SKM-1 (cell line): ENCODE measurements at regions not wholly inside any gene's neighbourhood (a gene's known extent, or its start where the extent isn't known, plus 50 kb on each side); places are given as distances from the start of the nearest gene placed in this dataset.
"Not testable (repeated sequence)": the region's sequence is repeated elsewhere in the genome, so short reads cannot be mapped to it uniquely, and the experiment has no call there.

Experiments
- DNase-seq: peaks from one replicate; lab custom pipeline; 2025; ENCODE audit not compliant: unreplicated experiment; lab: John Stamatoyannopoulos, UW

DNA sequence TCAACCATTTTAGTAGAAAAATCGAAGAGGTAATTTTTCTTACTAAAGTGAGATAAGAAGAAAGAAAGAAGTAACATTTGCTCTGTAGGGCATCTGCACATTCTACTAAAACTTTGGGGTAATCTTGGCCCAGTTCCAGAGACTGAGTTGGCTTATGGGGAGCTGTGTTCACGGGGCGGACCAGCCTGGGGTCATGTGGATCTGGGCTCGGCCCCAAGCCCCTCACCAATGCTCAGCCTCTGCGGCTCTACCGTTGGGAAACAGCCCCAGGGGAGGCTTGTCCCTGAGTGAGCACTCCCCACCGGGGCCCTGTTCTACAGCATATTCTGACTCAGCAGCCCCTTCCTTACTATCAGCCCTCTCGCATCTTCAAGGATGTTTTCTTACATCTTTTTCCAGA, 132.3 kb downstream of the RTP5 start:
- DNase-seq, result no peak

DNA sequence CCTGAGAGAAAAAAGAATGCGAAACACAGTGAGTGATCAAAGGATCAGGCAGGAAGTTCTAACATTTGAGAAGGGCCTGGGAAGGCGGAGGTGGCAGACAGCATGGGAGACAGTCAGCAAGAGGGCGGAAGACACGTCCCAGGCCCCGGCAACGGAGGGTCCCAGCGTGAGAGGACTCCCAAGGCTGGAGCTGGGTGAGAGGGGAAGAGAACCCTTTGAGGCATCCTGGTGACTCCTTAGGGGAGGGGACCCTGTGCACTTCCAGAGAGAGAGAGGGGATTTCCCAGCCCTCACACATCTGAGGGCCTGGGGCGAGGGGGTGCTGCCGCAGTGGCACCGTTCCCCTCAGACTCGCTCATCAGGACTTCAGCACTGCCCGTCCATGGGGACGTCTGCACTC, 133.4 kb downstream of the RTP5 start:
- DNase-seq, result no peak

DNA sequence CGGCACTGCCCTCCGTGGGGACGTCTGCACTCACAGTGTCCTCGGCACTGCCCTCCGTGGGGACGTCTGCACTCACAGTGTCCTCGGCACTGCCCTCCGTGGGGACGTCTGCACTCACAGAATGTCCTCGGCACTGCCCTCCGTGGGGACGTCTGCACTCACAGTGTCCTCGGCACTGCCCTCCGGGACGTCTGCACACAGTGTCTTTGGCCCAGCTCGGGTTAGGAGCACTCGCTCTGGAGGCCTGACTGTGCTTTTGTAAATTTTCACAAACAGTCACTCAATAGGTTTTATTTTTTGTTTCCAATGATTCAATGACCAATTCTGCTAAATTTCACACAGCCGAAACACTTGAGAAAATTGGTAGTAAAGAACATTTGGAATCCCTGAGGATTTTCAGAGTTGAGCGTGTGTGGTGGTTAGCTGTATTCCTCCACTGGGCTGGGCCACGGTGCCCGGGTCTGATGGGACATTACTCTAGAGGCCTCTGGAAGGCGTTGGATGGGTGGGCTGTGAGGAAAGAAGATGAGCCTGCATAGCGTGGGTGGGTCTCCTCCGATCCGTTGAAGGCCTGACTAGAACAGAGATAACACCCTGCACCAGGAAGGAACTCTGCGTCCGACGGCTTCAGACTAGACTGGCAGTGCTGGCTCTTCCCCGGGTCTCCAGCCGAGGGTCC, 134.8 kb downstream of the RTP5 start:
- DNase-seq, result no peak

DNA sequence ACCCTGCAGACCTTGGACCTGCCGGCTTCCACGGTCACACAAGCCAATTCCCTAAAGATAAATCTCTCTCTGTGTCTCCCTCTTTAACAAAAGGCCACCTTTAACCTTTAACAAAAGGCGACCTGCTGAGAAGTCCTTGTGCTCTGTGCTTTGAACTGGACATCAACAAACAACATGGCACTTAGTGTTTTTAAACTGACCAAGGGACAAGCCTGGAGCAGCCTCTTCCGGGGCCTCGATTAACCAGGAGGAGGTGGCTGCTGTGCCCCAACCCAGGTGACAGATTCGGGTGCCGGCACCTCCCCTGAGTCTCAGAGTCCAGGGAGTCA, 135.3 kb downstream of the RTP5 start:
- no peak for DNase-seq

DNA sequence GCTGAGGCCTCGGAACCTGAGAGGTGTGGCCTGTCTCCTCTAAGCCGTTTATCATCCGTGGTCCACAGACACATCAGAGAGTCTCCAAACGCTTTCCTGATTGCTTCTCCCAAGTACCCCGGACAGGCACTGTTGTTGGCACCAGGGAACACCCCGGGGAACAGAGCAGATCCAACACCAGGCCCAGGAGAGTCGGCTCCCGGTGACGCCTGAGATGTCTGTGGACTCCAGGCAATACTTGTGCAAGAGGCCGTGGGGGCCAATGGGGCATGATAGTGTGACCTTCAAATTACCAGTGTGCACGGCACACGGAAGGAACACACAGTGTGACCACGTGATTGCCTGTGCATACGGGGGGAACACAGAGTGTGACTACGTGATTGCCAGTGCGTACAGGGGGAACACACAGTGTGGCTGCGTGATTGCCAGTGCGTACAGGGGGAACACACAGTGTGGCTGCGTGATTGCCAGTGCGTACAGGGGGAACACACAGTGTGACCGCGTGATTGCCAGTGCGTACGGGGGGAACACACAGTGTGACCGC, 136.6 kb downstream of the RTP5 start:
- DNase-seq, result not testable (repeated sequence)

DNA sequence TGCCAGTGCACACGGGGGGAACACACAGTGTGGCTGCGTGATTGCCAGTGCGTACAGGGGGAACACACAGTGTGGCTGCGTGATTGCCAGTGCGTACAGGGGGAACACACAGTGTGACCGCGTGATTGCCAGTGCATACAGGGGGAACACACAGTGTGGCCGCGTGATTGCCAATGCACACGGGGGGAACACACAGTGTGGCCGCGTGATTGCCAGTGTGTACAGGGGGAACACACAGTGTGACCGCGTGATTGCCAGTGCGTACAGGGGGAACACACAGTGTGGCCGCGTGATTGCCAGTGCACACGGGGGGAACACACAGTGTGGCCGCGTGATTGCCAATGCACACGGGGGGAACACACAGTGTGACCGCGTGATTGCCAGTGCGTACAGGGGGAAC, 139.4 kb downstream of the RTP5 start:
- not testable (repeated sequence) for DNase-seq

DNA sequence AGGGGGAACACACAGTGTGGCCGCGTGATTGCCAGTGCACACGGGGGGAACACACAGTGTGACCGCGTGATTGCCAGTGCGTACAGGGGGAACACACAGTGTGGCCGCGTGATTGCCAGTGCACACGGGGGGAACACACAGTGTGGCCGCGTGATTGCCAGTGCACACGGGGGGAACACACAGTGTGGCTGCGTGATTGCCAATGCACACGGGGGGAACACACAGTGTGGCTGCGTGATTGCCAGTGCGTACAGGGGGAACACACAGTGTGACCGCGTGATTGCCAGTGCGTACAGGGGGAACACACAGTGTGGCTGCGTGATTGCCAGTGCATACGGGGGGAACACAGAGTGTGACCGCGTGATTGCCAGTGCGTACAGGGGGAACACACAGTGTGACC, 140.3 kb downstream of the RTP5 start:
- DNase-seq, result not testable (repeated sequence)

DNA sequence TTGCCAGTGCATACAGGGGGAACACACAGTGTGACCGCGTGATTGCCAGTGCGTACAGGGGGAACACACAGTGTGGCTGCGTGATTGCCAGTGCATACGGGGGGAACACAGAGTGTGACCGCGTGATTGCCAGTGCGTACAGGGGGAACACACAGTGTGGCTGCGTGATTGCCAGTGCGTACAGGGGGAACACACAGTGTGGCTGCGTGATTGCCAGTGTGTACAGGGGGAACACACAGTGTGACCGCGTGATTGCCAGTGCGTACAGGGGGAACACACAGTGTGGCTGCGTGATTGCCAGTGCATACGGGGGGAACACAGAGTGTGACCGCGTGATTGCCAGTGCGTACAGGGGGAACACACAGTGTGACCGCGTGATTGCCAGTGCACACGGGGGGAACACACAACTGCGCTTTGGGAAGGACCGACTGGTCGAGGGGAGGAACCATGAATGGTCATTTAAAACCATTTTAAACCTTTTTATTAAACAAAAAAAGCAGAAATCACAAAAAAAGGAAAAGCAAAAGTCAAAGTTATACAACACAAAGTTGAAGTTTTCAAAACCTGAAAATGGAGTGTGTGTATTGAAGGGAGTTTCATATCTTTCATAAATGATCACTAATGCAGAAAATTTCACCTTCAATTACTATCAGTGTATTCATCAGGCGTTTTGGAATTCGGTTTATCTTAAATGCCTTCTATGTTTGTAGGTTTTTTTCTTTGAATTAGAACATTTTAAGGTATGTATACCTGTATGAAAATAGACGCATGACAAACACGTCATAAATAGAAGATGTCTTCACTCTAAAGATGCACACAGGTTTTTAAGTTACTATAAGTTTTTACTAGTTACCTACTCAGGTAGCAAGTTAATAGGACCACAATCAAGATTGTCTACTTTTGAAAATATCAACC, 141.0 kb downstream of the RTP5 start:
- not testable (repeated sequence) for DNase-seq

DNA sequence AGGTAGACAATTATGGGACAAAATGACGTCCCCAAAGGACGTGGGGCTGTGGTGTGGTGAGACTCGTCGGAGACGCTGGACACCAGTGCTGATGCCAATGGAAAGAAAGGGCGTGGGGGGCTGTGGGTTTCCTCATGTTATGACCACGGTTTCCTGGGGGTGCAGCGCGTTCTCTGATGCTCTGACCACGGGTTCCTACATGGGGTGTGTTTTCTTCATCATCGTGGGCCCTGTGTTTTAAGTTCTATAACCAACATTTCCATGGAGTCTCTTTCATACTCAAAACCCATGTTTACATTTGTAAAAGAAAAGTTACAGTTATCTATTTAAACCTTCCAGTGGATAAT, 141.6 kb downstream of the RTP5 start:
- no peak for DNase-seq

DNA sequence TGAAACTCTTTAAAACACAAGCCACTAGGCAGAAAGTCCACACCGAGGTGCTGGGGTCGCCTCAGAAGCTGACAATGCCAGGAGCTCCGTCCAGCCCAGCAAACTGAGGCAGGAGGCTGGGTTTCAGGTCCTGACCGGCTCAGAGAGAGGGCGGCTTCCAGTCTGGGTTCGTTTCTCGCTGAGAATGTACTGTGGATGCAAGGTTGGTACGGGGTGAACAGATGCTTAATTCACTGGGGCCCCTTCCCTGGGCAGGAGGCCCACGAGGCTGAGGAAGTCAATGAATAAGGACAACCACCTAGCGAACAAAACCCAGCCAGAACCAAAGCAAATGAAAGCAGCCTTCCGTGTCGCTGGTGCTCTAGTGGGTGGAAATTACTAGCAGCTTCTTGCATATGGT, 142.0 kb downstream of the RTP5 start:
- no peak for DNase-seq

DNA sequence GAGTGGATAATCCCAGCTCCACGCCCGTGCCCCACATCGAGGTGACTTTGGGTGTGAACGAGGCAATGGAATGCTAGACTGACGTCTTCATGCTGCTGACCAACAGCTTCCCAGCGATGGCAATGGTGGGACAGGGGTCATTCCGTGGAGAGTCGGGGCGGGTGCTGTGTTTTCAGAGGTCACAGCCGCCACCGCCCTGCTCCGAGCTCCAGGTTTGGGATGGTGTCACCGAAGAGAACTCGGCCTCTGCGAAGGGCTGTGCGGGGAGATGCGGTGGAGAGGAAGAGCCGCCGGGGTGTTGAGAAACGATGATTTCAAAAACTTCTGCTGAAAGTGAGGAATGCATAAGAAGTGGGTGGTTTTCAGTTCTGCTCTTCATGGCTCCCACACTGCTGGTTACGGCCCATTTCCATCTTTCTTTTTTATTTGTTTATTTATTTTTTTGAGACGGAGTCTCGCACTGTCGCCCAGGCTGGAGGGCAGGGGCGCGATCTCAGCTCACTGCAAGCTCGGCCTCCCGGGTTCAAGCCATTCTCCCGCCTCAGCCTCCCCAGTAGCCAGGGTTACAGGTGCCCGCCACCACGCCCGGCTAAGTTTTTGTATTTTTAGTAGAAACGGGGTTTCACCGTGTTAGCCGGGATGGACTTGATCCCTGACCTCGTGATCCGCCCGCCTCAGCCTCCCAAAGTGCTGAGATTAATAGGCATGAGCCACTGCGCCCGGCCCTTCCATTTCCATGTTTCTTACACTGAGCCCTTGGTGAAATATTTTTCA, 142.6 kb downstream of the RTP5 start:
- DNase-seq, result no peak

DNA sequence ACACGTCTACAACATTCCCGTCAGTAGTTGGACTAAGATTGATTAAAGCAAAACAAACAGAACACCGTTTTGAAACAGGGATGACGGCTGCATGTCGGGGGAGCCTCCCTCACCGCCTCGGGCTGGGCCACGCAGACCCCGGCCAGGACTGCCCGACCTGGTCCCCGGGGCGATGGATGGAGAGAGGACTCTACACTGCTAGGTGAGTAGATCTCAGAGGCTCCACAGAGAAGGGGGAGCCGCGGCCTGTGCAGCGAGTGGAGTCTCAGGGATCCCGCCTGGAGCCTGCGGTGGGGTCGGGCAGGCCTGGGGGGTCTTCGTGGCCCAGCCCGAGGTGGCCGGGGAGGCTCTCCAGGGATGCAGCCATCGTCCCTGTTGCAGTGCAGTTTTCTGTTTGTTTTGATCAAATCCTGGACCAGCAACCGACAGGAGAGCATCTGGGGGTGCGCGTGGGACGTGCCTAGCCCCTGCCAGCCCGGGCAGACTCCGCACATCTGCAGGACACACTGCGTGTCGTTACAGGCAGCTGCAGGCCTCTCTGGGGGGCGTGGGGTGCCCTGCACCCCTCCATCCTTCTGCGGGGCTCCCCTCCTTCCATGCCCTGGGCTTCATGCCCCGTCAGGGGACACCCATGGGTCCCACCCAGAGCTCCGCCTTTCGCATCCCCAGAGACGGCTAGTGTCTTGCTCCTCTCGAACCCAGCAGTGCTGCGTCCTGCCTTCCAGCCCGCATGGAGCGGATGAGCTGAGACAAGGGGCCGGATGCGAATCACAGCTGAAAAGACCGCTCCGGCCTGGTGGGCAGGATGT, 143.6 kb downstream of the RTP5 start:
- DNase-seq, result no peak

DNA sequence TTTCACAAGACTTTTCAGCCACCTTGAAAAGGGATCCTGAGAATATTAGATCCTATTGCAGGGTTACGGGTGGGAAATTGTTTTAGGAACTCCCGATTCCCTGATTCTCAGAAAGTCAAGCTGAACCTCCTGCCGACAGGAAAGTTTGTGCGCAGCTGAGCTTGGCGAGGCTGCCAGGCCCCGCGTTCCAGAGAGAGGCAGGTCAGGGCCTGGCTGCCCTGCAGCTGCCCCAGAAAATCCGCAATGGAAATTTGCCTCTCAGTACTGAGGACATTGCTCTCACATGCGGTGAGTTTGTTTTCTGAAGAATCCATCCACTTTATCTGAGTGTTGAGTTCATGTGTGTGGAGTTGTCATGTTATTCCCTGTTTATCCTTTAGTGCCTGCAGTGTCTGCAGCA, 144.2 kb downstream of the RTP5 start:
- no peak for DNase-seq

DNA sequence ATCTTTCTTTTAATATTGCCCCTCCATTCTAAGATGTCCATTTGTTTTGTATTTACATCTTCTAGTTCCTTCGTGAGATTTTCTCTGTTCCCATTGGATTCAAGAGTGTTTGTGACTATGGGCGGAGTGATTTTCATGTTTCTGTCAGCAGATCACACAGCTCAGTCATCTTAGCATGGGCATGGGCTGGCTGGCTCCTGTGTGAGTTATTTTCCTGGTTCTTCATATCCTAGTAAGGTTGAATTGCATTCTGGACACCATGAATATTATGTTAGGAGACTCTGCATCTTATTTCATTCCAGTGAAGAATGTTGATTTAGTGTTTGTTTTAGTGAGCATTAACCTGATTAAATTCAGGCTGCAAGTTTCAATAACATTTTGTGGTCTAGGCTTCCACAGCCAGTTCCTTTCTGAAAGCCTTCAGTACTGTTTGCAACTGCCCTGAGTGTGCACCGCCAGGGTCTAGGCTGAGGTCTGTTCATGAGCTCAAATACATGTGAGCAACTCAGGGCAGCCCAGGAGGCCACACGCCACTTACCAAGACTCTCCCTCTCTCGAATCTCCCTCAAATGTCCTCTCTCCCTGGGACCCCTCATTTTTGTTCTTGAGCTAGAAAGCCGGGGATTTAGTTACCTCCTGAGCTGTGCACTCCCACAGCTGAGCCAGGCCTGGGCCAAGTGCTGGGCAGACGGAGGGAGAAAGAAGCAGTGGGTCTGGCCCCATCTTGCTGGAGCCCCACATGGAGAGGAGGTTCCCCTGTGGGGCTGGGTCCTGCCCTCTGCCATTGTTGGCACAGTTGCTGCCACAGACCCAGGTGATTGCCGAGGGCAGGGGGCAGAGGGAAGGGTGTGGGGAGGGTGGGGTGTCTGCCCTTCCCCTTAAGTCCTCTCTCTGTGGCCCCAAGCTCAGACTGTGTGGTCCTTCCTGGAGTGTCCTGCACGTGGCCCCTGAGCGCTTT, 145.9 kb downstream of the RTP5 start:
- DNase-seq, result no peak

DNA sequence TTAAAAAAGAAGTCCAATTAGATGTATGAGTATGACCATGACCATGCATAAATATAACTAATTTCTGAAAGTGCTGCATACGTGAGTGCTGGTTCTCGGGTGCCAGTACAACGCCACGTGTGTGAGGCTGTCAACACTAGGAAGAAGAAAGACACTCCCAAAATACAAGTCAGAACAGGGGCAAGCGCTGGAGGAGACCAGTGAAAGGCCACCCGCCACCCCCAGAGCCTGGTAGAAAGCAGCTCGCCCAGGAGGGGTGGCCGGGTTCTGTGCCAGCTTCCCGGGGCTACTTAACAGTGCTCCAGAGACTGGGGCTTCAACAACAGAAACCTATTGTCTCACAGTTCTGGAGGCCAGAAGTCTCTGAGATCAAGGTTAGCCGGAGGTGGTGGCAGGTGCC, 147.6 kb downstream of the RTP5 start:
- DNase-seq, result no peak

DNA sequence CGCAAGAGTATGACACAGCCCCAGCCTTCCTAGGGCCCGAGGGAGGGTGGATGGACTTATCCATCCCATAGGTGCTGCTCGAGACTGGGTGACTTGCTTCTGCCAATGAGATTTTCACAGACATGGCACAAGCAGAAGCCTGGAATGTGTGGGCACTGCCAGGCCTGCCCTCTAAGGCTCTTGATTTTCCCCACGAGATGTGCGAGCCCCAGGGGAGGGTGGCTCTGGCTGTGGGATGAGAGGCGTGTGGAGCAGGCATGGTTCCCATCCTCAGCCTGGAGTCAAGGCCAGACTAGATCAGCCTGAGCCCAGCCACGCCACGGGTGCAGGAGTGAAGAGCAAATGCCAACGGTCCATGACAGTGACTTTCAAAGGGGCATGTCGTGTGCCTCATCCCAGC, 148.9 kb downstream of the RTP5 start:
- DNase-seq, result not testable (repeated sequence)

DNA sequence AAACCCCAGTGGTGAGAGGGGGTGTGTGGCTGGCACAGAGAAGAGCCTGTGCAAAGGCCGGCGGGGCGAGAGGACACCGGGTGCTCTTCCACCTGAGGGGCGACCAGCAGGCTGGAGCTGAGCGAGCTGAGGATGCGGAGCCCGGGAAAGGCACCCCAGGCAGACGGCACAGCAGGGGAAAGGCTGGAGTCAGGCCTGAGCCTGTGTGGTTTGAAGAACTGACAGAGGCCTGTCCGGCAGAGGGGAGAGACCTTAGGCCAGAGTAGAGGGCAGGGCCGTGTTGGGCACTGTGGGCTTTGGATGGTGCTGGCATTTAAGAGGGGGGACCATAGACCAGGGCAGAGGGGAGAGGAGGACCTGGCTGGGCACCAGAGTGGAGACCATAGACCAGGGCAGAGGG, 149.8 kb downstream of the RTP5 start:
- DNase-seq, result no peak

DNA sequence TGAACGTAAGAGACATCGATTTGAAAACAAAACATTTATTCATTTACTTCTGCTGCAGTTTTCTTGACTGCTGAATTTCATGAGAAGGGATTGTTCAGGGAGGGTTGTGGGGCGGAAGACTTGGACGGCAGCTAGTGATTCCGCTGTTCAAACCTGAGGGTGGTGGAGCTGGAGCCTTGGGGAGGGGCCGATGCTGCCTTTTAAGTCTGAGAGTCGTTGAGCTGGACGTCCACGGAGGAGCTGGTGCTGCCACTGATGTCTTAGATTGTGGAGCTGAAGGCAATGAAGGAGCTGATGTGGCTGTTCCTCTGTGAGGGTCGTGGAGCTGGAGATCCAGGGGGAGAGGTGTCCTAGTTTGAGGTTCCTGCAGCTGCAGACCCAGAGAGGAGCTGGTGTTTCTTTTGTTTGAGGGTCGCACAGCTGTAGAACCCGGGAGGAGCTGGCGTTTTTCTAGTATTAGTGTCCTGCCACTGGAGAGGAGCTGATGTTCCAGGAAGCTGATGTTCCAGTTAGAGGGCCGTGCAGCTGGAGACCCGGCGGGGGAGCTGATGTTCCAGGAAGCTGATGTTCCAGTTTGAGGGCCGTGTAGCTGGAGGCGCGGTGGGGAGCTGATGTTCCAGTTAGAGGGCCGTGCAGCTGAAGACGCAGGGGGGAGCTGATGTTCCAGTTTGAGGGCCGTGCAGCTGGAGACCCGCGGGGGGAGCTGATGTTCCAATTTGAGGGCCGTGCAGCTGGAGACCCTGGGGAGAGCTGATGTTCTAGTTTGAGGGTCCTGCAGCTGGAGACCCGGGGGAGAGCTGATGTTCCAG, 150.9 kb downstream of the RTP5 start:
- no peak for DNase-seq
